GM23338 (cell line): ENCODE measurements at regions not wholly inside any gene's neighbourhood (a gene's known extent, or its start where the extent isn't known, plus 50 kb on each side); places are given as distances from the start of the nearest gene placed in this dataset.

Experiments used
- ATAC-seq: fragments of 200-7000 bp; cut with Tn5 transposase; 3 replicates; pipeline ENCODE4 v1.9.1; 2020
- DNase-seq: peaks from one replicate; pipeline ENCODE4 v3.0.0-alpha.2; 2015; ENCODE audit warnings: low spot score
- H2AFZ ChIP-seq: fragments of 200-600 bp; sonication (generic); 2 replicates; pipeline ENCODE4 v1.8.0; 2016; ENCODE audit warnings: antibody characterized with exemption, mild to moderate bottlenecking, moderate library complexity
- H3F3A ChIP-seq: fragments of 200-600 bp; sonication (generic); replicated peaks from 2 replicates; pipeline ENCODE4 v1.8.0; 2017; ENCODE audit warnings: antibody characterized with exemption, mixed run types, low read depth
- H3K27ac ChIP-seq: fragments of 200-600 bp; sonication (generic); 2 replicates; pipeline ENCODE4 v1.6.1; 2016; ENCODE audit warnings: low read depth
- H3K27me3 ChIP-seq: fragments of 200-600 bp; sonication (generic); 2 replicates; pipeline ENCODE4 v1.8.0; 2016; ENCODE audit warnings: mild to moderate bottlenecking, mixed run types, moderate library complexity; ENCODE audit not compliant: insufficient read depth
- H3K36me3 ChIP-seq: fragments of 200-600 bp; sonication (generic); 2 replicates; pipeline ENCODE4 v1.8.0; 2016; ENCODE audit warnings: mild to moderate bottlenecking; ENCODE audit not compliant: insufficient read depth
- H3K4me1 ChIP-seq: fragments of 200-600 bp; sonication (generic); 2 replicates; pipeline ENCODE4 v1.8.0; 2016; ENCODE audit warnings: mild to moderate bottlenecking, moderate library complexity; ENCODE audit not compliant: insufficient read depth
- H3K4me2 ChIP-seq: fragments of 200-600 bp; sonication (generic); 2 replicates; pipeline ENCODE4 v1.7.1; 2017; ENCODE audit warnings: mixed run types
- H3K4me3 ChIP-seq: fragments of 200-600 bp; sonication (generic); 2 replicates; pipeline ENCODE4 v1.6.1; 2016; ENCODE audit warnings: mixed run types
- H3K79me2 ChIP-seq: fragments of 200-600 bp; sonication (generic); replicated peaks from 2 replicates; pipeline ENCODE4 v1.8.0; 2017; ENCODE audit warnings: mild to moderate bottlenecking; ENCODE audit not compliant: insufficient read depth
- H3K9me2 ChIP-seq: fragments of 200-600 bp; sonication (generic); 2 replicates; pipeline ENCODE4 v1.8.0; 2017; ENCODE audit not compliant: insufficient read depth
- H4K20me1 ChIP-seq: fragments of 200-600 bp; sonication (generic); replicated peaks from 2 replicates; pipeline ENCODE4 v1.8.0; 2017; ENCODE audit warnings: mild to moderate bottlenecking; ENCODE audit not compliant: insufficient read depth
- H3K27ac Mint-ChIP-seq: 2 replicates; pipeline ENCODE4 v1.8.0; 2020; ENCODE audit warnings: inconsistent platforms, mild to moderate bottlenecking, moderate library complexity, mixed read lengths
- H3K27me3 Mint-ChIP-seq: 3 replicates; pipeline ENCODE4 v1.8.0; 2022; ENCODE audit warnings: low read depth, mild to moderate bottlenecking, moderate library complexity, mixed read lengths, inconsistent platforms; ENCODE audit not compliant: insufficient read depth, poor library complexity
- H3K36me3 Mint-ChIP-seq: 3 replicates; pipeline ENCODE4 v1.8.0; 2021; ENCODE audit warnings: low read depth, mild to moderate bottlenecking, inconsistent platforms, moderate library complexity, mixed read lengths
- H3K4me1 Mint-ChIP-seq: 3 replicates; pipeline ENCODE4 v1.8.0; 2020; ENCODE audit warnings: mild to moderate bottlenecking, inconsistent platforms, mixed read lengths
- H3K4me3 Mint-ChIP-seq: 3 replicates; pipeline ENCODE4 v1.8.0; 2021; ENCODE audit warnings: moderate library complexity, mild to moderate bottlenecking, inconsistent platforms, mixed read lengths
- H3K9me3 Mint-ChIP-seq: 3 replicates; pipeline ENCODE4 v1.8.0; 2020; ENCODE audit warnings: moderate library complexity, mild to moderate bottlenecking, inconsistent platforms, mixed read lengths
- ETS1 ChIP-seq: IDR thresholded peaks from 2 replicates; pipeline ENCODE4 v1.6.1; 2016; ENCODE audit warnings: antibody characterized with exemption
- EZH2 ChIP-seq: fragments of 200-600 bp; sonication (generic); IDR thresholded peaks from one replicate; pipeline ENCODE4 v1.8.0; 2017; ENCODE audit warnings: antibody characterized with exemption, mild to moderate bottlenecking, low read depth; ENCODE audit not compliant: unreplicated experiment
- EZH2phosphoT487 ChIP-seq: fragments of 200-600 bp; sonication (generic); IDR thresholded peaks from one replicate; pipeline ENCODE4 v1.8.1; 2018; ENCODE audit warnings: antibody characterized with exemption; ENCODE audit not compliant: unreplicated experiment
- JUNB ChIP-seq: IDR thresholded peaks from one replicate; pipeline ENCODE4 v1.6.1; 2016; ENCODE audit warnings: antibody characterized with exemption; ENCODE audit not compliant: unreplicated experiment
- NANOG ChIP-seq: IDR thresholded peaks from 2 replicates; pipeline ENCODE4 v1.6.1; 2016; ENCODE audit warnings: antibody characterized with exemption, borderline replicate concordance
- POLR2AphosphoS5 ChIP-seq: IDR thresholded peaks from 2 replicates; pipeline ENCODE4 v1.6.1; 2016; ENCODE audit warnings: antibody characterized with exemption, low read depth
- REST ChIP-seq: IDR thresholded peaks from one replicate; pipeline ENCODE4 v1.6.1; 2018; ENCODE audit warnings: antibody characterized with exemption; ENCODE audit not compliant: unreplicated experiment
- STAT1 ChIP-seq: IDR thresholded peaks from one replicate; pipeline ENCODE4 v1.6.1; 2016; ENCODE audit warnings: antibody characterized with exemption; ENCODE audit not compliant: unreplicated experiment
- ZNF114 ChIP-seq: fragments of 250-450 bp; sonication (Bioruptor Pico); IDR thresholded peaks from 2 replicates; pipeline ENCODE4 v1.5.0; 2020; ENCODE audit warnings: mild to moderate bottlenecking, moderate library complexity
- ZNF331 ChIP-seq: fragments of 250-450 bp; sonication (Bioruptor Pico); IDR thresholded peaks from 2 replicates; pipeline ENCODE4 v1.5.0; 2020; ENCODE audit warnings: low read depth, mild to moderate bottlenecking, moderate library complexity
- ZNF462 ChIP-seq: fragments of 250-450 bp; sonication (Bioruptor Pico); IDR thresholded peaks from 2 replicates; pipeline ENCODE4 v1.5.0; 2020; ENCODE audit warnings: mild to moderate bottlenecking, moderate library complexity

- ATAC-seq (no peak), DNase-seq (no peak)
- Histone ChIP-seq H3K36me3 (no peaks in the 10 kb centered on the region), H4K20me1 (no peaks in the 10 kb centered on the region), H3F3A (no peaks in the 10 kb centered on the region), H3K27ac (no peak overlapping the region), H3K27me3 (no peaks in the 10 kb centered on the region), H3K9me2 (no peaks in the 10 kb centered on the region), H3K4me3 (no peak overlapping the region), H3K4me1 (no peaks in the 10 kb centered on the region), H2AFZ (no peak overlapping the region), H3K4me2 (no peak overlapping the region), H3K79me2 (no peaks in the 10 kb centered on the region)
- Mint-ChIP-seq H3K4me3 (no peak overlapping the region), H3K27me3 (peaks cover 4% of the 10 kb centered on the region), H3K27ac (no peak overlapping the region), H3K36me3 (no peaks in the 10 kb centered on the region), H3K4me1 (no peaks in the 10 kb centered on the region), H3K9me3 (peaks cover 10% of the 10 kb centered on the region; the same call in 2 of the 3 replicates)
- TF ChIP-seq STAT1 (no peak), ZNF331 (CRISPR knock-in tag) (no peak), ETS1 (no peak), ZNF114 (CRISPR knock-in tag) (no peak), NANOG (no peak), EZH2phosphoT487 (no peak)
Observed at GRCh38 chr1:30273456-30273855, 449.9 kb downstream of the MATN1 start.

GRCh38 chr1:30273021-30273325 lies 450.4 kb downstream of the MATN1 start:
- no peak overlapping the region for H3K27ac ChIP-seq
- H3K4me1 Mint-ChIP-seq: no peaks in the 10 kb centered on the region
- TF ChIP-seq EZH2phosphoT487 (no peak), ZNF462 (CRISPR knock-in tag) (no peak), POLR2AphosphoS5 (no peak), ETS1 (no peak), EZH2 (no peak), ZNF331 (CRISPR knock-in tag) (no peak), REST (no peak), STAT1 (no peak), JUNB (no peak), NANOG (no peak), ZNF114 (CRISPR knock-in tag) (no peak)

More at GRCh38 chr1:30273021-30273325, 450.4 kb downstream of the MATN1 start:
- DNase-seq: no peak
- H3K27me3 ChIP-seq: no peaks in the 10 kb centered on the region
- no peaks in the 10 kb centered on the region for H3K4me1 ChIP-seq
- no peaks in the 10 kb centered on the region for H3K9me2 ChIP-seq
- H3K27me3 Mint-ChIP-seq: peaks cover 4% of the 10 kb centered on the region
- no peaks in the 10 kb centered on the region for H3K36me3 Mint-ChIP-seq
- no peak overlapping the region for H3K4me2 ChIP-seq
- no peaks in the 10 kb centered on the region for H3F3A ChIP-seq
- H3K27ac Mint-ChIP-seq: no peak overlapping the region
- peaks cover 10% of the 10 kb centered on the region; the same call in 2 of the 3 replicates for H3K9me3 Mint-ChIP-seq
- no peak overlapping the region for H3K4me3 ChIP-seq
- no peak for ATAC-seq
- no peaks in the 10 kb centered on the region for H3K36me3 ChIP-seq
- no peaks in the 10 kb centered on the region for H3K79me2 ChIP-seq
- H4K20me1 ChIP-seq: no peaks in the 10 kb centered on the region
- H2AFZ ChIP-seq: no peak overlapping the region
- no peak overlapping the region for H3K4me3 Mint-ChIP-seq
